ENCODE measurements at regions not wholly inside any gene's neighbourhood (a gene's known extent, or its start where the extent isn't known, plus 50 kb on each side); places are given as distances from the start of the nearest gene placed in this dataset.

DNA sequence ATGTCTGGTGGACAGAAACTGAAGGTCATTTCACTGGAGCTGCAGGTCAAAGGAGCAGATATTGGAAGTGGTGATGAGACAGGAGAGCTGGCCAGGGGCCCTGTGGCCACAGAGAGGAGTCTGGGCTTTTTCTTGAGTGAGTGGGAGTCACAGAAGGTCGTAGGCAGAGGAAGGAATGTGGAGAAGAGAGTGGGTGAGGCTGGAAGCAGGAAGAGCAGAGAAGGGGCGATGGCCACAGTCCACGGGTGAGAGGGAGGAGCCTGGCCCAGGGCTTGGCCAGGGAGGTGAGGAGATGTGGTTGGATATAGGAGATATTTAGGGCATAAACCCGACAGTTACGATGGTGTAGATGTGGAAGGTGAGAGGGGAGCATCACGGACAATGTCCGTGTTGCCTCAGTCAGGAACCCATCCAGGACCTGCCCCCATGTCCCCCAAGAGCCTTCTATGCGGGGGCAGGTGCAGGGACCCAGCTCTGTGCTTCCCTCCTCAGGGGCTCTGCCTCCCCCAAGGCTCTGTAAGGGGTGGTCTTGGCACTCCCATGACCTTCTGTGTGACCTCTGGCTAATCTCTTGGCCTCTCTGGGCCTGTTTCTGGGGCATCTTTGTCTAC, 150.5 kb upstream of the PTPN1 start:
- H3K4me3 ChIP-seq (ENCODE audit: control insufficient read depth in 2 of 3, extremely low read depth in 1 of 3, insufficient read depth in 2 of 3, low read depth in 1 of 3, low read length in 3 of 3) = no peak overlapping the region
- no peak overlapping the region for H3K27ac ChIP-seq (ENCODE audit: control insufficient read depth, insufficient read depth, low read length)
- H3K36me3 ChIP-seq (ENCODE audit: control insufficient read depth in 2 of 2, extremely low read depth in 1 of 2, insufficient read depth in 2 of 2, low read length in 2 of 2) = no peaks in the 10 kb centered on the region
- H3K79me2 ChIP-seq (ENCODE audit: control insufficient read depth, insufficient read depth, low read length) = no peaks in the 10 kb centered on the region
- no peak overlapping the region for H2AFZ ChIP-seq (ENCODE audit: control insufficient read depth, low read length)
- H3K9me3 ChIP-seq (ENCODE audit: control insufficient read depth, low read depth, low read length) = no peaks in the 10 kb centered on the region
- H3K4me1 ChIP-seq (ENCODE audit: control insufficient read depth, extremely low read depth, insufficient read depth, low read length) = peaks cover 18% of the 10 kb centered on the region
- no peaks in the 10 kb centered on the region for H3K9me1 ChIP-seq (ENCODE audit: control insufficient read depth, extremely low read depth, insufficient read depth, low read length)
- H3K4me2 ChIP-seq (ENCODE audit: control insufficient read depth, extremely low read depth, insufficient read depth, low read depth, low read length) = no peak overlapping the region
- no peak overlapping the region for H3K9ac ChIP-seq (ENCODE audit: control insufficient read depth, extremely low read depth, insufficient read depth, low read length)
- no peaks in the 10 kb centered on the region for H4K20me1 ChIP-seq (ENCODE audit: control insufficient read depth, extremely low read depth, insufficient read depth, low read length)
- DNase-seq (ENCODE audit: low read depth, low spot score) (no peak), FAIRE-seq (no peak)
- dilution Hi-C loops (cut with MboI; ENCODE audit: extremely low pct_ligation_motif_present, low sequenced_read_pairs) = no loop called here
- no peaks in the 10 kb centered on the region for H3K27me3 ChIP-seq (ENCODE audit: control insufficient read depth, extremely low read depth, insufficient read depth, low read length)
- no peak for TF ChIP-seq EZH2 (IDR thresholded peaks at IDR 0.05; ENCODE audit: low read length)
- TF ChIP-seq, protein P1, sequence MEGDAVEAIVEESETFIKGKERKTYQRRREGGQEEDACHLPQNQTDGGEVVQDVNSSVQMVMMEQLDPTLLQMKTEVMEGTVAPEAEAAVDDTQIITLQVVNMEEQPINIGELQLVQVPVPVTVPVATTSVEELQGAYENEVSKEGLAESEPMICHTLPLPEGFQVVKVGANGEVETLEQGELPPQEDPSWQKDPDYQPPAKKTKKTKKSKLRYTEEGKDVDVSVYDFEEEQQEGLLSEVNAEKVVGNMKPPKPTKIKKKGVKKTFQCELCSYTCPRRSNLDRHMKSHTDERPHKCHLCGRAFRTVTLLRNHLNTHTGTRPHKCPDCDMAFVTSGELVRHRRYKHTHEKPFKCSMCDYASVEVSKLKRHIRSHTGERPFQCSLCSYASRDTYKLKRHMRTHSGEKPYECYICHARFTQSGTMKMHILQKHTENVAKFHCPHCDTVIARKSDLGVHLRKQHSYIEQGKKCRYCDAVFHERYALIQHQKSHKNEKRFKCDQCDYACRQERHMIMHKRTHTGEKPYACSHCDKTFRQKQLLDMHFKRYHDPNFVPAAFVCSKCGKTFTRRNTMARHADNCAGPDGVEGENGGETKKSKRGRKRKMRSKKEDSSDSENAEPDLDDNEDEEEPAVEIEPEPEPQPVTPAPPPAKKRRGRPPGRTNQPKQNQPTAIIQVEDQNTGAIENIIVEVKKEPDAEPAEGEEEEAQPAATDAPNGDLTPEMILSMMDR (optimal IDR thresholded peaks at IDR 0.05 in 1 of 3, IDR thresholded peaks at IDR 0.05 in 1 of 3, conservative IDR thresholded peaks at IDR 0.05 in 1 of 3; ENCODE audit: extremely low read depth in 1 of 3, insufficient read depth in 2 of 3, low read length in 3 of 3) = no peak

DNA sequence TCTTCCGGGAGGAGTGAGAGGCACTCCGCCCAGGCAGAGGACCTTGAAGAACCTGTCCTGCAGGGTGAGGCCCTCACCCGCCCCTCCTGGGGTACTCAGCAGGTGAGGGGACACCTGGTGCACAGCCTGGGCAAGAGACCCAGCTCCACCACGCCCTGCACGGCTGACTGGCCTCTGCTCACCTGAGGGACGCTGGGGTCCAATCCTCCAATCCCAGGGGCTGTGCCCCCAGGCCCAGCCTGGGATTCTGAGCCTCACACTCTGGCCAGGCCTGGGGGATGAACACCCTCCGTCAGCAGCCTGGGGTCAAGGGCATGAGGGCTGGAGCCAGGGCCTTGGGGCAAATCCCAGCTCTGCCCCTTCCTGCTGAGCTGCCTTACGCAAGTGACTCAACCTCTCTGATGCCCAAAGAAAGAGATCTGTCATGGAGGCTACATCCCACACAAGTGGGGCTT, 149.9 kb upstream of the PTPN1 start:
- Histone ChIP-seq H3K27ac (ENCODE audit: control insufficient read depth, insufficient read depth, low read length) (no peak overlapping the region), H3K79me2 (ENCODE audit: control insufficient read depth, insufficient read depth, low read length) (no peaks in the 10 kb centered on the region), H3K27me3 (ENCODE audit: control insufficient read depth, extremely low read depth, insufficient read depth, low read length) (no peaks in the 10 kb centered on the region), H3K4me3 (ENCODE audit: control insufficient read depth in 2 of 3, extremely low read depth in 1 of 3, insufficient read depth in 2 of 3, low read depth in 1 of 3, low read length in 3 of 3) (no peak overlapping the region), H3K36me3 (ENCODE audit: control insufficient read depth in 2 of 2, extremely low read depth in 1 of 2, insufficient read depth in 2 of 2, low read length in 2 of 2) (no peaks in the 10 kb centered on the region), H3K9me1 (ENCODE audit: control insufficient read depth, extremely low read depth, insufficient read depth, low read length) (no peaks in the 10 kb centered on the region), H3K4me1 (ENCODE audit: control insufficient read depth, extremely low read depth, insufficient read depth, low read length) (peaks cover 18% of the 10 kb centered on the region), H3K9ac (ENCODE audit: control insufficient read depth, extremely low read depth, insufficient read depth, low read length) (no peak overlapping the region), H2AFZ (ENCODE audit: control insufficient read depth, low read length) (no peak overlapping the region), H3K4me2 (ENCODE audit: control insufficient read depth, extremely low read depth, insufficient read depth, low read depth, low read length) (peak overlapping the region; percentile 2), H4K20me1 (ENCODE audit: control insufficient read depth, extremely low read depth, insufficient read depth, low read length) (no peaks in the 10 kb centered on the region), H3K9me3 (ENCODE audit: control insufficient read depth, low read depth, low read length) (no peaks in the 10 kb centered on the region)
- no peak for FAIRE-seq
- TF ChIP-seq EZH2 (IDR thresholded peaks at IDR 0.05; ENCODE audit: low read length) = no peak
- TF ChIP-seq, protein P1 (optimal IDR thresholded peaks at IDR 0.05 in 1 of 3, IDR thresholded peaks at IDR 0.05 in 1 of 3, conservative IDR thresholded peaks at IDR 0.05 in 1 of 3; ENCODE audit: extremely low read depth in 1 of 3, insufficient read depth in 2 of 3, low read length in 3 of 3) = no peak
- no peak for DNase-seq (ENCODE audit: low read depth, low spot score)
- dilution Hi-C loops (cut with MboI; ENCODE audit: extremely low pct_ligation_motif_present, low sequenced_read_pairs) = no loop called here

Measured in keratinocyte (primary cell).